T-cell (primary cell): ENCODE measurements at regions not wholly inside any gene's neighbourhood (a gene's known extent, or its start where the extent isn't known, plus 50 kb on each side); places are given as distances from the start of the nearest gene placed in this dataset.

Source experiments
- ATAC-seq, 4 experiments: fragments of 200-7000 bp in 3 of 4; fragments of 150-1000 bp in 1 of 4; cut with Tn5 transposase; replicated peaks in 1 of 4; 1 replicate in 3 of 4; 2 replicates in 1 of 4; pipeline ENCODE4 v1.10.0; 2021; ENCODE audit warnings: moderate library complexity in 3 of 4, mild to moderate bottlenecking in 2 of 4, moderate number of reproducible peaks in 1 of 4
- CTCF ChIA-PET, 2 donors: fragments of 300-600 bp; sonication (Branson Sonifier 250); formaldehyde crosslinking; loops; one replicate each; lab custom pipeline; 2022; ENCODE audit warnings: antibody characterized with exemption in 2 of 2; lab: Charles Lee
- POLR2A ChIA-PET, 2 donors: fragments of 300-600 bp; sonication (Branson Sonifier 250); formaldehyde crosslinking; loops; one replicate each; lab custom pipeline; 2022; ENCODE audit warnings: antibody characterized with exemption in 2 of 2; lab: Charles Lee
- DNase-seq, 35 experiments: peaks; one replicate each; pipeline versions ENCODE4 v3.0.0 to v3.0.0-alpha.2; 2013 to 2023
- H3K27ac ChIP-seq: one replicate; pipeline ENCODE4 v1.5.1; 2013; ENCODE audit warnings: low read length
- H3K27me3 ChIP-seq, 2 experiments: replicated peaks in 1 of 2; 1 replicate in 1 of 2; 2 replicates in 1 of 2; pipeline versions ENCODE4 v1.6.1 to v1.7.0; 2013; ENCODE audit warnings: low read length in 1 of 2, mixed read lengths in 1 of 2; ENCODE audit not compliant: control insufficient read depth in 2 of 2, insufficient read depth in 2 of 2; ENCODE audit errors: extremely low read depth in 1 of 2
- H3K36me3 ChIP-seq, 2 donors: 1 replicate in 1 of 2; 2 replicates in 1 of 2; pipeline versions ENCODE4 v1.6.1 to v1.7.0; 2013; ENCODE audit warnings: low read length in 1 of 2; ENCODE audit not compliant: control insufficient read depth in 2 of 2, insufficient read depth in 1 of 2; ENCODE audit errors: extremely low read depth in 1 of 2
- H3K4me1 ChIP-seq, 2 experiments: 1 replicate in 1 of 2; 2 replicates in 1 of 2; pipeline versions ENCODE4 v1.6.1 to v1.7.0; 2013; ENCODE audit warnings: low read length in 2 of 2, mixed read lengths in 1 of 2; ENCODE audit not compliant: insufficient read depth in 2 of 2, control insufficient read depth in 1 of 2; ENCODE audit errors: extremely low read depth in 1 of 2
- H3K4me3 ChIP-seq, 2 donors: 1 replicate in 1 of 2; 2 replicates in 1 of 2; pipeline versions ENCODE4 v1.5.1 to v1.7.0; 2013; ENCODE audit warnings: mild to moderate bottlenecking in 2 of 2, low read length in 1 of 2, moderate library complexity in 1 of 2; ENCODE audit not compliant: control insufficient read depth in 1 of 2; ENCODE audit errors: extremely low read depth in 1 of 2
- H3K9me3 ChIP-seq: 2 replicates; pipeline ENCODE4 v1.7.0; 2013
- H3K27ac Mint-ChIP-seq, 2 donors: one replicate each; pipeline ENCODE4 v1.8.0; 2020 to 2021; ENCODE audit warnings: mild to moderate bottlenecking in 2 of 2, mixed read lengths in 2 of 2
- H3K27me3 Mint-ChIP-seq, 2 donors: one replicate each; pipeline ENCODE4 v1.8.0; 2021 to 2022; ENCODE audit warnings: mixed read lengths in 2 of 2
- H3K36me3 Mint-ChIP-seq: one replicate; pipeline ENCODE4 v1.8.0; 2021; ENCODE audit warnings: mixed read lengths
- H3K4me1 Mint-ChIP-seq, 3 donors: one replicate each; pipeline ENCODE4 v1.8.0; 2020 to 2022; ENCODE audit warnings: mixed read lengths in 3 of 3, mild to moderate bottlenecking in 1 of 3
- H3K4me3 Mint-ChIP-seq, 3 donors: one replicate each; pipeline ENCODE4 v1.8.0; 2020 to 2022; ENCODE audit warnings: mild to moderate bottlenecking in 3 of 3, mixed read lengths in 3 of 3, moderate library complexity in 3 of 3
- H3K9me3 Mint-ChIP-seq, 3 donors: one replicate each; pipeline ENCODE4 v1.8.0; 2020 to 2022; ENCODE audit warnings: mixed read lengths in 3 of 3
- WGBS: methylation state at CpG from one replicate; pipeline ENCODE4 v1.1.5; 2013; ENCODE audit warnings: missing lambda C conversion rate; ENCODE audit not compliant: insufficient coverage; 5-methylcytosine and 5-hydroxymethylcytosine counted together

- CTCF ChIA-PET = no interaction called here
- Mint-ChIP-seq H3K4me1 (no peaks in the 10 kb centered on the region), H3K27me3 (no peaks in the 10 kb centered on the region), H3K27ac (no peak overlapping the region), H3K9me3 (peaks cover 0 to 2% (median 0%) of the 10 kb centered on the region in 3 donors), H3K36me3 (no peaks in the 10 kb centered on the region), H3K4me3 (no peak overlapping the region)
- Histone ChIP-seq H3K4me1 (no peaks in the 10 kb centered on the region), H3K36me3 (no peaks in the 10 kb centered on the region), H3K4me3 (no peak overlapping the region), H3K27me3 (no peaks in the 10 kb centered on the region), H3K9me3 (no peaks in the 10 kb centered on the region), H3K27ac (no peak overlapping the region)
- ATAC-seq (no peak), DNase-seq (no peak)
- POLR2A ChIA-PET = no interaction called here
- WGBS = no CpG with 5 or more reads among the region's 3 CpGs
Measured at GRCh38 chr11:92276773-92277172, 52.2 kb downstream of the FAT3 start.

DNA sequence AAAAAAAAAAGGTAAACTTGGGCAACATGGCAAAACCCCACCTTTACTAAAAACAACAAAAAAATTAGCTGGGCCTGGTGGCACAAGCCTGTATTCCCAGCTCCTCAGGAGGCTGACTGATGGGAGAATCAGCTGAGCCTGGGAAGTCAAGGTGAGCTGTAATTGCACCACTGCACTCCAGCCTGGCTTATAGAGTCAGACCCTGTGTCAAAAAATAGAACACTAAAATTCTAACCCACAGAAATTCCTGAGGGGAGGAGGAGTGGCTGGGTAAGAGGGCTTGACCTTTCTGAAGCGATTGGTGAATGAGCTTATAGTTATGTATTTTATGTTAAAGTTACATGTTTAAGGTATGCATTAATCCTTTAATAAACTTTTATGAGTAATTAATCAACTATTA, 53.3 kb downstream of the FAT3 start:
- no peaks in the 10 kb centered on the region for H3K4me1 ChIP-seq
- no peaks in the 10 kb centered on the region for H3K9me3 ChIP-seq
- ATAC-seq (no peak), DNase-seq (no peak)
- H3K27ac Mint-ChIP-seq = no peak overlapping the region
- H3K36me3 ChIP-seq = no peaks in the 10 kb centered on the region
- ChIA-PET POLR2A (no interaction called here), CTCF (no interaction called here)
- H3K27me3 ChIP-seq = no peaks in the 10 kb centered on the region
- H3K36me3 Mint-ChIP-seq = no peaks in the 10 kb centered on the region
- no peak overlapping the region for H3K4me3 Mint-ChIP-seq
- no peaks in the 10 kb centered on the region for H3K4me1 Mint-ChIP-seq
- H3K9me3 Mint-ChIP-seq = peaks cover 0 to 2% (median 0%) of the 10 kb centered on the region in 3 donors
- H3K4me3 ChIP-seq = no peak overlapping the region
- no peaks in the 10 kb centered on the region for H3K27me3 Mint-ChIP-seq
- no CpG with 5 or more reads among the region's 1 CpG for WGBS
- H3K27ac ChIP-seq = no peak overlapping the region

GRCh38 chr11:92278791-92279433, 54.3 kb downstream of the FAT3 start:
- Histone ChIP-seq H3K36me3 (no peaks in the 10 kb centered on the region), H3K27ac (no peak overlapping the region), H3K4me1 (no peaks in the 10 kb centered on the region), H3K4me3 (no peak overlapping the region), H3K27me3 (no peaks in the 10 kb centered on the region), H3K9me3 (no peaks in the 10 kb centered on the region)
- Mint-ChIP-seq H3K9me3 (peaks cover 0 to 2% (median 0%) of the 10 kb centered on the region in 3 donors), H3K27me3 (no peaks in the 10 kb centered on the region), H3K4me3 (no peak overlapping the region), H3K36me3 (no peaks in the 10 kb centered on the region), H3K27ac (no peak overlapping the region), H3K4me1 (no peaks in the 10 kb centered on the region)
- ChIA-PET POLR2A (no interaction called here), CTCF (no interaction called here)
- ATAC-seq (no peak), DNase-seq (no peak)
- WGBS = 83% methylated on average over 1 of the region's 1 CpG

GRCh38 chr11:92284107-92284506, 59.5 kb downstream of the FAT3 start:
- Mint-ChIP-seq H3K9me3 (no peaks in the 10 kb centered on the region), H3K36me3 (no peaks in the 10 kb centered on the region), H3K27me3 (no peaks in the 10 kb centered on the region), H3K27ac (no peak overlapping the region), H3K4me1 (no peaks in the 10 kb centered on the region), H3K4me3 (no peak overlapping the region)
- 83% methylated on average over 1 of the region's 3 CpGs for WGBS
- H3K36me3 ChIP-seq = no peaks in the 10 kb centered on the region
- ATAC-seq = no peak
- H3K27ac ChIP-seq = no peak overlapping the region
- POLR2A ChIA-PET = no interaction called here
- no peak for DNase-seq
- H3K27me3 ChIP-seq = no peaks in the 10 kb centered on the region
- no peaks in the 10 kb centered on the region for H3K4me1 ChIP-seq
- CTCF ChIA-PET = no interaction called here
- no peak overlapping the region for H3K4me3 ChIP-seq
- no peaks in the 10 kb centered on the region for H3K9me3 ChIP-seq

DNA sequence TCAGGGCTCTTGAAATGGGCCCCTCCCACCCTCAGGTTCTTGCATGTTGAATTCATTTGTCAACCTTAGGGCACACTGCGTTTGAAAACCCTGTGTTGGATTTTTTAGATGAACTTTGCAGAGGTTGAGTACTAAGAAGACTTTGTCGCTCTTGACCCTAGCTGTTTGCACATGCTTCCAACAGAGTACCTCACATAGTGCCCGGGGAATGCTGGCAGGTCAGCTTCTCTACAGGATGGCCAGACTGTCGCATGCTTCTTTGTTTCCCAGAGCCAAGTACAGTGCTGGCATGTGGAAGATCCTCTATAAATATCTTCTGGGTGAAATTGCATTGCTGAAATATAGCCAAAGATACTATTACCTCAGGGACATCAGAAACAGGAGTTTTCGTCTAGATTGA, 59.9 kb downstream of the FAT3 start:
- no peaks in the 10 kb centered on the region for H3K36me3 ChIP-seq
- no peak overlapping the region for H3K27ac Mint-ChIP-seq

GRCh38 chr11:92285776-92286175, 61.2 kb downstream of the FAT3 start:
- WGBS = 86% methylated on average over 3 of the region's 5 CpGs
- H3K27ac ChIP-seq = no peak overlapping the region

More for the DNA sequence above, 59.9 kb downstream of the FAT3 start:
- 100% methylated on average over 1 of the region's 5 CpGs for WGBS
- Mint-ChIP-seq H3K4me3 (no peak overlapping the region), H3K36me3 (no peaks in the 10 kb centered on the region), H3K9me3 (no peaks in the 10 kb centered on the region), H3K27me3 (no peaks in the 10 kb centered on the region), H3K4me1 (no peaks in the 10 kb centered on the region)
- no peaks in the 10 kb centered on the region for H3K4me1 ChIP-seq
- no peak overlapping the region for H3K4me3 ChIP-seq
- ChIA-PET POLR2A (no interaction called here), CTCF (no interaction called here)
- H3K27ac ChIP-seq = no peak overlapping the region
- no peak for ATAC-seq
- no peaks in the 10 kb centered on the region for H3K9me3 ChIP-seq
- H3K27me3 ChIP-seq = no peaks in the 10 kb centered on the region
- DNase-seq = no peak

More at GRCh38 chr11:92285776-92286175, 61.2 kb downstream of the FAT3 start:
- H3K36me3 Mint-ChIP-seq = no peaks in the 10 kb centered on the region
- H3K27me3 Mint-ChIP-seq = no peaks in the 10 kb centered on the region
- ATAC-seq (no peak), DNase-seq (no peak)
- no peaks in the 10 kb centered on the region for H3K36me3 ChIP-seq
- CTCF ChIA-PET = no interaction called here
- H3K9me3 ChIP-seq = no peaks in the 10 kb centered on the region
- no peak overlapping the region for H3K4me3 ChIP-seq
- POLR2A ChIA-PET = interaction anchor here in 1 of 2 donors (0.5 kb wide), 1 partner anchor 404 kb away, joined by 3 read pairs; no protein-coding TSS in a partner anchor
- H3K9me3 Mint-ChIP-seq = peaks cover 0 to 6% (median 0%) of the 10 kb centered on the region in 3 donors
- no peak overlapping the region for H3K27ac Mint-ChIP-seq
- H3K4me1 Mint-ChIP-seq = no peaks in the 10 kb centered on the region
- H3K4me3 Mint-ChIP-seq = no peak overlapping the region
- H3K27me3 ChIP-seq = no peaks in the 10 kb centered on the region
- no peaks in the 10 kb centered on the region for H3K4me1 ChIP-seq
